Fibroblast of skin of left biceps (primary cell): ENCODE measurements at regions not wholly inside any gene's neighbourhood (a gene's known extent, or its start where the extent isn't known, plus 50 kb on each side); places are given as distances from the start of the nearest gene placed in this dataset.
"Not testable (repeated sequence)": the region's sequence is repeated elsewhere in the genome, so short reads cannot be mapped to it uniquely, and the experiment has no call there.

Experiments
- DNase-seq, 2 experiments: peaks; one replicate each; pipeline ENCODE4 v3.0.0-alpha.2; 2013; ENCODE audit warnings: low read depth in 2 of 2

DNA sequence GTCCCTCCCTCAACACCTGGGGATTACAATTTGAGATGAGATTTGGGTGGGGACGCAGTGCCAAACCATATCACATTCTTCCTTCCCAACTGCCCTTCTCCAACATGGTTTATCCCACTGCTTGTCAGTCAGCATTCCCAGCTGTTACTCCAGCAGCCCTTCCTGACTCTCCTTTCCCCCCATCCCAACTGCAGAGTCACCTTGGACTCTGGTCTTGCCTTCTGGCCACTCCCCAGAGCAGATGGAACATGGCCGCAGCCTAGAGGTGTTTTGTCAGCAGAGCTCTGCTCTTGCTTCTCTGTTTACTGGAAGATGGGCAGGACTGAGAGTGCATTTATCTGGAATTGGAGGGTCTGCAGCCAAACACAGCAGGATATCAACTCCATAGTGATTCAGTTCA is 51.2 kb upstream of the MEX3C start:
- DNase-seq, result no peak

DNA sequence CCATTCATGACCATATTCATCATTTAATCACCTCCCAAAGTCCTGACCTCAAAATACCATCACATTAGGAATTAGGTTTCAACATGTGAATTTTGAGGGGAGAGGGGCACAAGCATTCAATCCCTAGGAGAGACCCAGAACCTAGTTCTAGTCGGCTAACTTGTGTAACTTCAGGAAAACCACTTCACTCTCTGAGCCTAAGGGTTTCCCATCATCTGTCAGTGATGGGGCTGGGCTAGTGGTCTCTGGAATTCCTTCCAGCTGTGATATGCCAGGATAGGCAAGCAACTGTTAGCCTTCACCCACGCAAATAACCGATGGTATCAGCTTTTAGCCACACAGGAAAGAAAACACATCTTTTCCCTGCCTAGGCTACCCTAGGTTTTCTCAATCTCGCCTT is 52.5 kb upstream of the MEX3C start:
- no peak for DNase-seq

DNA sequence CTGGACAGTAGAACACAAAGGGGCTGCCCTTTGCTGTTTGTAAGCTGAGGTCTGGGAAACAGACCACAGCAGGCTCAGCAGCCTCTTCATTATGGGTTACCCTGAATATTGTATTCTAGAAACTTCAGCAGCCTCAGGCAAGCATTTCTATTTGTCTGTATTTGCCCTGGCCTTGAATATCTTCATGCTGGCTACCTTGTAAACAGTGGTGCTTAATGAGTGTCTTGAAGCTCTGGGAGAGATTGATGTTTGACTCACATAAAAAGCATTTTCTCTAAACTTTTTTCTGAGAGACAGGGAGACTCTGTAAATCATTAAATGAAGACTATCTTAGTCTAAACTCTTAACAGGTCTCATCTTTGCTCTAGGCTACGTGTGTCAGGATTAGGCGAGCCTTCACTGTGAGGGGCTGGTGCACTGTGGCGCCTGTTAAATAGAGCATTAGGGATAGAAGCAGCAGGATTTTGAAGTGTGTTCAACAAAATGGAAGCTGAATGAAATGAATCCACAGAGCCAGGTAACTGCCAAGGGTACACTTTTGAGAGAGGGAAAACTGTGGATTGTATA is 53.1 kb upstream of the MEX3C start:
- DNase-seq, result no peak

DNA sequence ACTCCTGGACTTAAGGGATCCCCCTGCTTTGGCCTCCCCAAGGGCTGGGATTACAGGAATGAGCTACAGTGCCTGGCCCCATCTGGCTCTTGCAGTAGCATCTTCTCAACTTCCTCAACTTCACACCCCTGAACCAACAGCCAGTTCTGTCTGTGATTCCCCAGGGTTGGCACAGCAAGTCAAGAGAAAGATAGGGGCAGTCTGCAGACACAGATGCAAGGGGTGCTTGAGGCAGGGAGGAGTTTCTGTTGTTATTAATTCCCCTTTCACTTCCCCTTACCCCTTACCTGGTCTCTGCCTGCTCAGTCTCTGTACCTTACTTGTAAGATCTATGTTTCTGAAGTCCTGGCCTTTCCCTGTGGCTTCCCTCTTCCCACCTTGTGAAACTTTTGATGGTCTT is 54.1 kb upstream of the MEX3C start:
- DNase-seq, result no peak

DNA sequence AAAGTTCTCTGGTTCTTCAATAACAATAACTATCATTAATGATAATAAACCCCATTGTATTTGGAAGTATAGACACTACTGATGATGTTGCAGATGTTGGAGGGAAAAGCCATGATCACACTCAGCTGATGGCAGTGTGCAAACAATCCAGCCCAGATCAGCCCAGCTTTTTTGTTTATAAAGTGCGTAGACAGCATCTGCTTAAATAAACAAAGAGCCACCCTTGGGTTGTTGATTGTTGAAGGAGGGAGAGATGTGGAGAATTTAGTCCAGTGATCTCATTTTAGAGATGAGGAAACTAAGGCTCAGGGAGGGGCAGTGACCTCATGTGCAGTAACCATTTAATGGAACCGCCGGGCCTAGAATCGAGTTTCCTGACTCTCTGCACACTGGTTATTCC is 56.0 kb upstream of the MEX3C start:
- no peak for DNase-seq

DNA sequence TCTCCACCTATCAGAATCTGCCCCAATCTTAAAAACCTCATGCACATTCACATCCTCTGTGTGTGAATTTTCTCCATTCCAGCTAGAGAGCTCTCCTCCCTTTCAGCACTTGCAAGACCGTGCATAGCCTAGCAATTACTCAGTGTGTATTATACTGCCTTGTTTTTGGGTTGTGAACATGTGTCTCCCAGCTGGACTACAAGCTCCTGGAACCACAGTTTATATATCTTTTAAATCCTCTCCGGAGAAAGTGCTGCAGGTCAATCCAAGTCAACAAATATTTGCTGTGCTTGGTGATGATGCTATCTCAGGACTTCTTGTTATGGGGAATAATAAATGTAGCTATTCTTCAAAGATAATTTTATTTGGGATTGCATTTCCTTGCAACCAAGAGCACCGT is 58.2 kb upstream of the MEX3C start:
- DNase-seq, result no peak

DNA sequence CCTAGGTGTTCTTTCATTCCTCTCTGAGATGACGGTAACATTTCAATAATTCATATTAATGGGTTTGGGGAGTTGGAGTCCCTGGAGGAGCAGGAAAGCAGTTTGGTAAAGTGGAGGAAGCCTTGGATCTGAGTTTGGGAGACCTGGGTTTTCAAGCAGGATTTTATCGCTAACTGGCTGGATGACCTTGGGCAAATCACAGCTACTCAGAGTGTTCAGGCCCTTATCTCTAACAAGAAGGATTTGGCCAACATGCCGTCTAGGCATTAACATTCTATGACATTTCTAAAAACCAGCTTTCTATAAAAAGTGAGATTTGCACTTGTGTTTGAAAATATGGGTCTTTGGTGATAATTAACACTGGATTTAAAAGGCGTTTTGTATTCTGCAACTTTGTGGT is 59.7 kb upstream of the MEX3C start:
- no peak for DNase-seq

DNA sequence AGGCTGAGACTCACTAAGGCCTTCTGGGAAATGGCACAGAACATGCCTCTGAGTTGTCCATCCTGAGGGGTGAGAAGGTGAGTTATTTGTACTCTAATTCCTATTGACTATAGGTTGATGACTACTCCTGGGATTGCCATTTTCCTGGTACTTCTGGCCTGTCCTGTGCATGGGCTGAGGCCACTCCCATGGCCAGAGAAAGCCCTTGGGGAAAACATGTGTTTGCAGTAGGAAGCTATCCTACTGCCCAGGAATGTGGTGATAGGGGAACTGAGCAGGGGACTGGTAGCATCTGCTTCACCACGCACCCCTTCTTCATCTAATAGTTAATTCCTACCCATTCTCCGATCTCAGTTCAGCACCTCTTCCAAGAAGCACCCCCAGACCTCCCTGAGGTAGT is 62.6 kb upstream of the MEX3C start:
- no peak for DNase-seq

DNA sequence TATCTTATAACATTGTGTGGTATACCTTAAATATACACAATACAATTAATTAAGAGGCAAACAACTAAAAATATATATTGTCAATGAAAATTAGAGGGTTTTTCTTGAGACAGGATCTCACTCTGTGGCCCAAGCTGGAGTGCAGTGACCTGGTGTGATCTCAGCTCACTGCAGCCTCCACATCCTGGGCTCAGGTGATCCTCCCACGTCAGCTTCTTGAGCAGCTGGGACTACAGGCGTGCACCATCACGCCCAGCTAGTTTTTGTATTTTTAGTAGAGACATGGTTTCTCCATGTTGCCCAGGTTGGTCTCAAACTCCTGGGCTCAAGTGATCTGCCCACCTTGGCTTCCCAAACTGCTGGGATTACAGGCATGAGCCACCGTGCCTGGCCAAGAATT is 68.6 kb upstream of the MEX3C start:
- not testable (repeated sequence) for DNase-seq

DNA sequence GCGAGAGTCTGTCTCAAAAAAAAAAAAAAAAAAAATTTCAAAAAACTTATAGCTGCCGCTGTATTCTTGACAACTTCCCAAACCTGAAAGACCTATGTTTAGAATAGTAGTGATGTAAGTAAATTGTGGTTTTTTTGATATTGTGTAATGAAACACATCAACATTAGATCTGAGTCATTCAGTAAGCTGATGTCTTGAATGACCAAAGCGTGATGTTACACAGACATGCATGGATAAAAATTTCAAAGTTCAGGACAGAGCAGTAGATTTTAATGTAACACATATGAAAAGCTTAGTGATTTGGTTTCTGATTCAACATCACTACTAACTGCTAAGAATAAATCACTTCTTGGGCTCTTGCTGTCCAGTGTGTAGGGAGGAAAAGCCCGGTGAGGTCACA is 69.3 kb upstream of the MEX3C start:
- no peak for DNase-seq

DNA sequence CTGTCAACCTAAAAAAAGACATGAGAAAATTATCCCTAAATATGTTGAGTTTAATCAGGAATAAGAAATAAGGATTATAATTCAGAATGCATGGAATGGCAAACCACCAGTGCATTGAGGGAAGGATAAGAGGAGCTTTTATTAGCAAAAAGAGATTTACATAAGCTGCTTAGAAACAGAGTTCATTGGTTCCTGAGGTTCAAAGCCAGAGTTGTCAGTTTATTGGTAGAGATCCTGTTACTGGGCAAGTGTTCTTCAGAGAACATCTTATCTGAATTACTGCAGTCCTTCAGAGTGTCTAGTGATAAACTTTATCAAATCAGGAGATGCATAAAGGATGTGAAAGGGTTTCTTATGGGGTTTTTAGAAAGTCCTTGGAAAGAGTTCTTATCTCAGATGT is 76.0 kb upstream of the MEX3C start:
- DNase-seq, result no peak

DNA sequence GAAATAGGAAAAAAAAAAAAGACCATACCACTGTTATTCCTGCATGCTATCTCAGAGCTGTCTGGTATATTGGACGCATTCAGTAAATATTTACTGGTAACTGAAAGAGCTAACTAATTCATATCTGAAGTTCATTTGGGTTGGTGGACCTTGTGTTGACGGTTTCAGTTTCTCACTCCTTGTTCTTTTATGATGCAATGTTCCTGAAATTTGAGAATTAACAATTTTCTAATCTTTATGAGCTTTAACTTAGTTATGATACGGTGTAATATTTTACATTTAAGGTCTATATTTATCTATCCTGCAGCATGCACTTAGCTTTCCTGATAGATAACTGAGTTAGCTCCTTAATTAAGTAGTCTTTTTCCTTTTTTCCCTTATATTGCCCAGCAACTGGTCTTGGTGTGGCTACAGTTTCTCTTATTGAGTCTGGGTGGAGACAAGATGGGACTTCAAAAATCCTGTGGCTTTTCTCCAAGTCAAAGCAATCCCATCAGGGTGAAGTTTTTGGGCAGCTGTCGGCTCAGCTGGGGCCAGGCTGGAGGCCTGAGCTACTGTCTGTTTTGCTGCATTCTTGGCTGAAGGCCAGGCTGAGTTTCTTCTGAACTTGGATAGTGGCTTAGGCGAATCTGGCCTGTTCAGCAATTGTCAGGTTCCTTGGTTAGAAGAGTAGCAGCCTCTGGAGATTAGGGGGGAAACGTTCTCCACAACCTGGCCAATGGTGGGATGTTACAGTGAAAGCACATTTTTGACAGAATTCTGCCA is 78.4 kb upstream of the MEX3C start:
- DNase-seq, result no peak

DNA sequence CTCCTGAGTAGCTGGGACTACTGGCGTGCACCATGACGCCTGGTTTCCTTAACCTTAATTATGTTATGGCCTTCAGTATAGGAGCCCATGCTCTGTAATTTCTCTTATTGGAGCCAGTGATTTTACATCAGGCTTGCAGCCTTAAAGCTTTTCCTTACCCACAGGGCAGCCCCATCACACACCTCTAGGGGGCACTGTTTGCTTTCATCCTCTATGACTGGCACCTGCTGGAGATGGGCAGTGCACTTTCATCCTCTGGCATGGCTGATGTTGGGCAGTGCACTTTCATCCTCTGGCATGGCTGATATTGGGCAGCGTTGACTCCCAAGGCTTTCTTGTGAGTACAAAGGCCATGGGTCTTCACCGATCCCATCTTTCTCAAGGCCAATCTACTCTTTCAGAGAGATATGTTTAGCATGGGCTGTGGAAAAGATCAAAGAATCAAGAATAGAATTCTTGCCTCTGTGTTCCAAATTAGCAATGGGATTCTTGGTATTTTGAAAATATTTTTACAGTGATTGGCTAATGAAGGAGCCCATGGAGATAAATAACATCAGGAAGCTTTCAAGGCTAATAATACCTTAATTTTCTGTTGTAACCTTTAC is 80.7 kb upstream of the MEX3C start:
- DNase-seq, result no peak

DNA sequence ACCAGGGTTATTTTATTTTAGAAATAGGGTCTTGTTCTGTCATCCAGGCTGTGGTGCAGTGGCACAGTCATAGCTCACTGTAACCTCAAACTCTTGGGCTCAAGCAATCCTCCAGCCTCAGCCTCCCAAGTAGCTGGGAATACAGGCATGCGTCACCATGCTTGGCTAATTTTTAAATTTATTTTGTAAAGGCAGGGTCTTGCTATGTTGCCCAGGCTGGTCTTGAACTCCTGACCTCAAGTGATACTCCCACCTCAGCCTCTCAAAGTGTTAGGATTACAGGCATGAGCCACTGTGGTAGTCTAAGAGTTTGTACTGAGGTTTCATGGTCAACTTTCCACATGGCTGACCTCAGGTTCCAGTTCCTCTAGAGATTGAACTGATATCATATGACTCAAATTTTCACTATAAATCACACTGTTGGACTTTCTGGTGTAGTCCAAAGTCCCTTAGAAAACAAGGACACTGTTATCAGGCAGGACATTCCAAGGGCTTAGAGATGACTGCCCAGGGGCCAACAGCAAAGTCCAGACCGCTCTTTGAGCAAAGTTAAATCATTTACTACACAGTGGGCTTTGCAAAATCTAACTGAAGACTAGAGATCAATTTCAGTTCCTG is 82.0 kb upstream of the MEX3C start:
- no peak for DNase-seq

DNA sequence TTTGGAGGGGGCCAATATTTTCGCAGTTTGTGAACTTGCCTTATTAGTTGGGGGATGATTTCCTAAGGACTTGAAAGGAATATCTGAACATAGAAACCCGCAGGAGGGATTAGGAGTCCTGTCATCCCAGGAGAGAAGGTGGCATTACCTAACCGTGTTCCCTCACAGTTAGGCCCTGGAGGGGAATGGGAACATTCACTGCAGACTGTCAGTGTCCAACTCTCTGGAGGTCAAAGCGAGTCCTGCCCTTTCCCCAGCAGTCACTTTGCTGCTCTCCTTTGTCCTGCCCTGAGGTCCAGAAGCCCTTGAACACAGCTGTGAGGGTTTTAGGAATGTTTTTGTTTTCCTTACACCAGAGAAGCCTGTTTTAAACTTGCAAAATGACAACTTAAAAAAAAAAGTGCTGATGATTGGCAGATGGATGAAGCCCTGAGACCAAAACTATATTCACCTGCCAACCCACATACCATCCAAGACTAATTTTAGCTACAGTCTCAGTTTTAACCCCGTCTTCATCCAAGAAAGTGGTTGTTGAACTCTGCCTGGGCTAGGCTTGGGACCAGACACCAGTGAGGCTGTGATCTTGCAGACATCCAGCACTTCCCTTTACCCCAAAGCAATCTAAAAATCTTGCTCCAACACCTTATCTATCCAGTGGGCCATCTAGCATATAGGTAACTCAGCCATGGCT is 90.5 kb upstream of the MEX3C start:
- no peak for DNase-seq

DNA sequence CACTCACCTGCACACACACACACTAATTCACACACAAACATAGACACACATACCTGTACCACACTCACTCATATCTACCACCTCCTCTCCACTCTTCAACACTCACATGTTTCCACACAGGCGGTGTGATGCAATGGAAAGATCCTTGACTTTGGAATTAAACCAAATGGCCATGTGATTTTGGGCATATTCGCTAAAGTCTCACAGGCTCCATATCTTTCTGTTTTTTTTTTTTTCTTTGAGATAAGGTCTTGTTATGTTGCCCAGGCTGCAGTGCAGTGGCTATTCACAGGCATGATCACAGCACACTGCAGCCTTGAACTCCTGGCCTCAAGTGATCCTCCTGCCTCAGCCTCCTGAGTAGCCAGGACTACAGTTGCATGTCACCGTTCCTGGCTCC is 91.1 kb upstream of the MEX3C start:
- no peak for DNase-seq

DNA sequence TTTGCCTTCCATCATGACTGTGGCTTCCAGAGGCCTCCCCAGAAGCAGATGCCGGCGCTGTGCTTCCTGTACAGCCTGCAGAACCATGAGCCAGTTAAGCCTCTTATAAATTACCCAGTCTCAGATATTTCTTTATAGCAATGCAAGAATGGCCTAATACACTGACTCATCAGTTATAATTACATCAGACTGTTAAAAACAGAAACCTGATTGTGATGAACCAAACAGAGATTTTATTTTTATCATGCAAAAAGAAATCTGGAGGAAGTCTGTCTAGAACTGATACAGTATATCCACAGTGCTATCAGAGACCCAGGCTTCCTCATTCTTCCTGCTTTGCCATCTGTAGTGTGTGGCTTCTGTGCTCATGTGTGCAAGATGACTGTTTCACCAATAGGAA is 93.4 kb upstream of the MEX3C start:
- no peak for DNase-seq

DNA sequence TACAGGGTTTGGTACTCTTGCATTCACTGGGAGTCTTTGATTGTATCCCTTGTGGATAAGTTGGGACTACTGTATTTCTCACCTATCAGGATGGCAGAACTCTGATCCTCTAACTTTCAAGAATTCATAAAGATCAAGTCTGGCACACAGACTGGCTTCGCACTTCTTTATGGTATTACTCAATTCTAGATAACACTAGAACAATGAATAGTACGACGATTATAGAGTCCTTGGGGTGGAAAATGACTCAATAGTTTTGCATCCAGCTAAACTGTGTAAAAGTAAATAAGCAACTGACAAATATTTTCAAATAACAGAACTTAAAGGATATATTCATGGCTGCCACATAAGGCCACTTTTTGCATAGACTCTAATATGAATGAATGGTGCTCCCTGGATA is 103.4 kb upstream of the MEX3C start:
- no peak for DNase-seq

DNA sequence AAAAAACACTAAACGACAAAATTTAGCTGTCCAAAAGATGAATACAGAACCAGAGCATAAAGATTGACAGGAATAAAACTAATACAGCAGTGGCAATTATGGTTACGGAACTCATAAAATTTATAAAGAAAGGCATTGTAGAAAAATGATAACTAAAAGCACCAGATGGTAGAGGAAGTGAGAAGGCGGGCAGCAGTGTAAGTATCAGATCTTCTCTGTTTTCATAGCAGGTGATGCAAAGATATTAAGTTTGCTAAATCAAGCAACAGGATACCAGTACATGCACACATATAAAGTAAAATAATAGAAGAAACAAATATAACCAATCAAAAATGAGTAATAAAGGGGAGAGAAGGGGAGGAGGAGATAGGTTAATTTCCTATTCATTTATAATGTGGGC is 103.9 kb upstream of the MEX3C start:
- DNase-seq, result no peak

DNA sequence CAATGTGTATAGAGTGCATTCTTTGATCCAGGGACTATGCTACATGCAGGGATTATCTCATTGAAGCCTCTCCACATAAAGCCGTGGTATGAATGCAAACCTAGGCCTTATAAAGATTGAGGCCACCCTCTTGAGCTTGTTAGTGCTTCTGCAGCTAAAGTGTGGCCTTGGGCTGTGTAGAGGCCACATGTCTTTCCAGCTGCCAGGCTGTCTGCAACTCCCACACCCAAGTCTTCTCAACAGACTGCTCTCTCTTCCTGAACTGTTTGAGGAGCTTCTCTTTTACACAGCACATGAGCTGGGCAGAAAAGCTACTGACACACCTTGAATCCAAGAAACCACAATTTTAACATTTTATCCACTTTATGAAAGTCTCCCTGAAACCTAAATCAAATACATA is 119.2 kb upstream of the MEX3C start:
- DNase-seq, result no peak

DNA sequence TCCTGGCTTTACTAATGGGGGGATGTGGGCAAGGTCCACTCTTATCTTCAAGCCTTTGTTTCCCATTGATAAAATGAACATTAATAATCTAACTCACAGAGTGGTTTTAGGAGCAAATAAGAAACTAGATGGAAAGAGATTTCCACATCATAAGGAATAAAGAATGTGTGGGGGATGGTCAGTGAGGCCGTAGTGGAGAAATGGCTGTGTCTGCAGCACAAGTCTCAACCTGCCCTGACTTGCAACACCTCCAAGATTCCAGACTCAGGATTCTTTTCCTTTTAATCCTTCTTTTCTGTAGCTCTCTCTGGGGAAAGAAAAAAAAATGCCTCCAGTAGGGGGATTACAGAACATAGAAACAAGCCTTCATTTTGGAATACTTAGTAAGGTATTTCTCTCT is 124.2 kb upstream of the MEX3C start:
- no peak for DNase-seq

DNA sequence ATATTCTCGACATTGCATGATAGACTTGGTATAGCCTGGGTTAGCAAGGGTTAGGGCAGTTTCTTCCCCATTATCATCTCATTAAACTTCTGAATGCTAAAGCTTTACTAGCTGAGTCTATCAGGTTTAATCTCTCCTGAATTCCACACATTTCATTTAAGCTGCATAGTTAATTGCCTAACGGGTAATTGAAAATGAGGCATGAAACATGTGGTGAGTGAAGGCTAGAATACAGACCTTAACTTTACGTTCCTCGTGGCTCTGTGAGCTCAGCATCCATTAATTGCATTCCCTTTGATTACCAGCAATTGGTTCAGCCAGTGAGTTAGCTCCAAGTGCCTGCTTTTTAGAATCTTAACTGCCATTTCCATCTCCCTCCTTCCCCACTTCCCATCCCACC is 126.5 kb upstream of the MEX3C start:
- DNase-seq, result no peak

DNA sequence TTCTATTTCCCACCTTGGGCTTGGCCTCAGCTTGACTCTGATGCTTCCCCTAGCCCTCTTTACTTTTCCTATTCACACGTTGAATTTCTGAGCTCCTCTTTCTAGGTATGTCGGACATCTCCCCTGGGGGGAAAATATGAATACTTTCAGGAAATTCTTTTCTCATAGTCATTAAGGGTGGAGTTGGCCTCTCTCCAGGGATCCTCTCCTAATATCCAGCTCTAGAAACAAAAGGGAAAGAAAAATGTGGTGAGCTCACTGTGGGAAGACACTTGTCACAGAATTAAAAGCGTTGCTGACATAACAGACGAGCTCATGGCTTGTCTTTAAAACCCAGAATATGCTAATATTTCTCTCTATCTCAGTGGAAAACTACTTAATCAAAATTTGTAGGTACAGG is 132.7 kb upstream of the MEX3C start:
- DNase-seq, result no peak
